ENCODE measurements at regions not wholly inside any gene's neighbourhood (a gene's known extent, or its start where the extent isn't known, plus 50 kb on each side); places are given as distances from the start of the nearest gene placed in this dataset.

DNA sequence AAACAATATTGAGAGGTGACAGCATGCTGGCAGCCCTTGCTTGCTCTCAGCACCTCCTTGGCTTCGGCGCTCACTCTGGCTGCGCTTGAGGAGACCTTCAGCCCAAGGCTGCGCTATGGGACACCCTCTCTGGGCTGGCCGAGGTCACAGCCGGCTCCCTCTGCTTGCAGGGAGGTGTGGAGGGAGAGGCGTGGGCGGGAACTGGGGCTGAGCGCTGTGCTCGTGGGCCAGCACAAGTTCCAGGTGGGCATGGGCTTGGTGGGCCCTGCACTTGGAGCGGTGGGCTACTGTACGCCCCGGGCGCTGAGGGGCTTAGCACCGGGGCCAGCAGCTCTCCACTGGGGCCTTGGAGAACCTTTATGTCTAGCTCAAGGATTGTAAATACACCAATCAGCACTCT is 1613.8 kb upstream of the IGFBP7 start:
- no peak for DNase-seq (ENCODE audit: low read depth)
- no peak overlapping the region for H3K4me3 ChIP-seq (ENCODE audit: low read depth, low read length)
- no peak for TF ChIP-seq CTCF (conservative IDR thresholded peaks at IDR 0.05; ENCODE audit: low read depth, low read length)

- H3K4me3 ChIP-seq (ENCODE audit: low read depth, low read length) = no peak overlapping the region
- DNase-seq (ENCODE audit: low read depth) = no peak
- TF ChIP-seq CTCF (conservative IDR thresholded peaks at IDR 0.05; ENCODE audit: low read depth, low read length) = no peak
Measured at GRCh38 chr4:58711039-58711438, 1600.9 kb upstream of the IGFBP7 start.

DNA sequence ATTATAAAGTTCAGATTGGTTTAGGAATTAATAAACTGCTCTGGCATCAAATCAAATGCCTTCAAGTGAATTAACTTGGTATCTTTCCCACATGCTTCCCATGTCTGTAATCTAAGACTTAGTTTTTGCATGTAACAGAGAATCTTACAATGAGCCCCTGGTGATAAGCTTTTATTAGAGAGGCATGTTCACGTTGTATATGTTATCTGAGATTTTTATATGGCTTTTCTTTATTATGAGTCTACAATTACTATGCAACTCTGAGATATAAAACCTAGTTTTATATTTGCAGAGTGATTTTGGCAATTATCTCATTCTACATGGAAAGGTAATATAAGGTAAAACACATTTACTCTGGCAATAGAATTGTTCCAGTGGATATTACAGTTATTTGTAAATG is 1578.4 kb upstream of the IGFBP7 start:
- no peak for TF ChIP-seq CTCF (conservative IDR thresholded peaks at IDR 0.05; ENCODE audit: low read depth, low read length)
- H3K4me3 ChIP-seq (ENCODE audit: low read depth, low read length) = no peak overlapping the region
- no peak for DNase-seq (ENCODE audit: low read depth)

DNA sequence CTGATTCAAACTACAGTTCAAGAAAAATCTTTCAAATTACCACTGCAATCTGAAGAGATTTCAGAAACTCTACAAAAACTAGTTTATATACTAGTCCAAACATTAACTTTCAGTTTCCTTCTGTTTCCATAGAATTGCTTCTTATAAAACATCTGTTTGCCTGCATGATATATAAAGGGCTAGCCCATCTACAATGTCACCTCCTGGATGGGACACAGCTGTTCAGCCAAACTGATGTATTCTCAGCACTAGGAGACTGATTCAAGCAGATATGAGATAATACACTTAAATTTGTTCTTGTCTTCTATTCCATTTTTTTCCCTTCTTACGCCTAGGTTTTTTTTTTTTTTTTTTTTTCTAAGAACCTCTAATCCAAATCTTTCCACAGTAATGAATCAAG is 1569.7 kb upstream of the IGFBP7 start:
- no peak overlapping the region for H3K4me3 ChIP-seq (ENCODE audit: low read depth, low read length)
- no peak for TF ChIP-seq CTCF (conservative IDR thresholded peaks at IDR 0.05; ENCODE audit: low read depth, low read length)
- no peak for DNase-seq (ENCODE audit: low read depth)

GRCh38 chr4:58679051-58679450 is 1568.9 kb upstream of the IGFBP7 start:
- no peak for DNase-seq (ENCODE audit: low read depth)
- TF ChIP-seq CTCF (conservative IDR thresholded peaks at IDR 0.05; ENCODE audit: low read depth, low read length) = no peak
- no peak overlapping the region for H3K4me3 ChIP-seq (ENCODE audit: low read depth, low read length)

- no peak for TF ChIP-seq CTCF (conservative IDR thresholded peaks at IDR 0.05; ENCODE audit: low read depth, low read length)
- H3K4me3 ChIP-seq (ENCODE audit: low read depth, low read length) = no peak overlapping the region
- DNase-seq (ENCODE audit: low read depth) = no peak
Measured at GRCh38 chr4:58669783-58670182, 1559.6 kb upstream of the IGFBP7 start.

- no peak for TF ChIP-seq CTCF (conservative IDR thresholded peaks at IDR 0.05; ENCODE audit: low read depth, low read length)
- H3K4me3 ChIP-seq (ENCODE audit: low read depth, low read length) = no peak overlapping the region
- DNase-seq (ENCODE audit: low read depth) = no peak
Measured at GRCh38 chr4:58665649-58666048, 1555.5 kb upstream of the IGFBP7 start.
